ENCODE measurements at regions not wholly inside any gene's neighbourhood (a gene's known extent, or its start where the extent isn't known, plus 50 kb on each side); places are given as distances from the start of the nearest gene placed in this dataset.
A peak's percentile ranks its signal among the peaks of the same experiment; 100 is the strongest.

GRCh38 chr4:121526509-121526908 lies 145.7 kb upstream of the QRFPR start:
- intact Hi-C loops (cut with DNase I), result no loop called here
- no peak for DNase-seq

DNA sequence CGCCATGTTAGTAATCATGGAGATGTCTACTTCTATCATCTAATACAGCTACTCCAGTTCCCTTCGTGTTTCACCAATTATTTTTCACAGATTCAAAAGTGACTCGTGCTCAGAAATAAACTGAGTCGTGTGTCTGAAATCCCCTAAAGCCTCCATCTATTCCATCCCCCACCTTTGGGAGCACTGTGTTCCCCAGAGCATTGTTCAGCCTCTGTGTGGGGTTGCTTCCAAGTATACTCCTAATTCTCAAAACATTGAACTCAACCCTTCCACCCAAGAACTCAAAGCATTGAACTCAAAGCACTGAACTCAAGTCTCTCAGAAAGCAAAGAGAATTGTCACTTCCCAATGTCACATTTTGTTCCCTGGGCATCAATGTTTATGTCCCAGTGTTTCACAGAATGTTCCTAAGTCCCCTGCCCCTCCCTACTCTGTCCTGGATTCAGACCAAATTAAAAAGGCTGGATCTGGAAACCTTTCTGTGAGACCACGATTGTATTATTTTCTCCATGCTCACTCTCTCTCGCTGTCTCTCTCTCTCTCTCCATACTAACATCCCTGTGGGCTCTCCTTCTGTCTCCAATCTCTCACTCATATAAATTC lies 138.5 kb upstream of the QRFPR start:
- intact Hi-C loops (cut with DNase I), result no loop called here
- no peak for DNase-seq

DNA sequence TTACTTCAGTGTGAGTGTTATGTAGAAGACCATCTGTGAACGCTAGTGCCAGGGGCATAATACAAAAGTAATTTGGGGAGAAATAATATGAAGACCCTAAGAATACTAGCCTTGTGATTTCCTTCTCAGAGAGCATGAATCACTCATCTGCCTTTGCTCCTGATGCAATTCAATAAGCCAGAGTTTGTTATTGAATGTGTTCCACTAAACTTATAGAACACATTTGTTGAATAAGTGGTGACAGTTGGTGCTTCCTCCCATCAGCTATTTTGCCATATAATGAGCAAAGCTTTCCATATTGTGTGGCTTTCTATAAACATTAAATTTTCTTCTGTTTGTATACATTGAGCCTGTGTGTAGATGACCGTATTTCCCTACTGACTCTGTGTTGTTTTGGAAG lies 136.4 kb upstream of the QRFPR start:
- intact Hi-C loops (cut with DNase I), result no loop called here
- no peak for DNase-seq

GRCh38 chr4:121514443-121514842 lies 133.6 kb upstream of the QRFPR start:
- intact Hi-C loops (cut with DNase I), result no loop called here
- peak in 1 of 10 donors; percentile 34 for DNase-seq

- intact Hi-C loops (cut with DNase I), result no loop called here
- DNase-seq, result no peak
Observed at GRCh38 chr4:121510341-121510874, 129.6 kb upstream of the QRFPR start.

- DNase-seq, result peak in 1 of 10 donors; percentile 48
- intact Hi-C loops (cut with DNase I), result no loop called here
Observed at GRCh38 chr4:121485190-121485804, 104.5 kb upstream of the QRFPR start.

DNA sequence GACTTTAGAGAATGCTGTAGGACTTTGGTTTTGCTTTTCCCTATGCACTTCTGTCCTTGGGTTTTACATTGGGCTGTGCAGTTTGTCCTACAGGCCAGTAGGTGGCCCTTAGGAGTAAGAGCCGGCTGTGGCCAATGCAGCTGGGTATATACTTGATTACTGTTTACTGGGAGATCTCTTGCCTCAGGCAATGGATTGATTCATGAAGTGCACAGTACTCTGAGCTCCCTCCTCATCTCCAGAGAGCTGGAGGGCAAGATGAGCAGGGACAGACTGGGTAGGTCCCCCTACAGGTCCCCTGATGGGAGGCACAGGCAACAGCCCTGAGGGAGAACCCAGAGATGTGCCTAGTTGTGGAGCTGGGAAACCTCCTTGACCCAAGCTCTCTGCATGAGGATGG lies 103.8 kb upstream of the QRFPR start:
- peak in 1 of 10 donors; percentile 68 for DNase-seq
- intact Hi-C loops (cut with DNase I), result no loop called here

- peak in 1 of 10 donors; percentile 52 for DNase-seq
- intact Hi-C loops (cut with DNase I), result no loop called here
Observed at GRCh38 chr4:121479808-121480207, 99.0 kb upstream of the QRFPR start.

- DNase-seq, result no peak
- intact Hi-C loops (cut with DNase I), result no loop called here
Observed at GRCh38 chr4:121477480-121477879, 96.7 kb upstream of the QRFPR start.

DNA sequence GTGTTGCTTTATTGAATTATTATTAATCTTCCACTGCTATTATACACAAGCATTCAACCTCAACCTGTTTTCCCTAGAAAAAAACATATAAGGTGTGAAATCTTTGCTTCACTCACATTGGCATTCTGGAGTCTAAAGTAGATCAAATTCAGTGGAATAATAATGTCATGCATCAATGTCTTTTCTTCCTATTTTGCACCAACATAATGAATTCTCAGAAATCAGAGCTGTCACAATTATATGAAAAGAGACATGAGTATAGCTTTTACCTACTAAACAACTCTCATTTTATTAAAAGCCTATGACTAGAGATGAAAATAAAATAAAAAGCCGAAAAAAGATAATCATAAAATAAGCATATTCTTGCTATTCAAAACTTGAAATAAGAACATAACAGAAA lies 96.3 kb upstream of the QRFPR start:
- DNase-seq, result no peak
- intact Hi-C loops (cut with DNase I), result no loop called here

GRCh38 chr4:121472937-121473721 lies 92.3 kb upstream of the QRFPR start:
- no peak for DNase-seq
- intact Hi-C loops (cut with DNase I), result no loop called here

GRCh38 chr4:121464854-121465253 lies 84.0 kb upstream of the QRFPR start:
- intact Hi-C loops (cut with DNase I), result loop anchor here (5.0 kb wide), 1 partner anchor 272 kb away; no protein-coding TSS in a partner anchor
- DNase-seq, result no peak

DNA sequence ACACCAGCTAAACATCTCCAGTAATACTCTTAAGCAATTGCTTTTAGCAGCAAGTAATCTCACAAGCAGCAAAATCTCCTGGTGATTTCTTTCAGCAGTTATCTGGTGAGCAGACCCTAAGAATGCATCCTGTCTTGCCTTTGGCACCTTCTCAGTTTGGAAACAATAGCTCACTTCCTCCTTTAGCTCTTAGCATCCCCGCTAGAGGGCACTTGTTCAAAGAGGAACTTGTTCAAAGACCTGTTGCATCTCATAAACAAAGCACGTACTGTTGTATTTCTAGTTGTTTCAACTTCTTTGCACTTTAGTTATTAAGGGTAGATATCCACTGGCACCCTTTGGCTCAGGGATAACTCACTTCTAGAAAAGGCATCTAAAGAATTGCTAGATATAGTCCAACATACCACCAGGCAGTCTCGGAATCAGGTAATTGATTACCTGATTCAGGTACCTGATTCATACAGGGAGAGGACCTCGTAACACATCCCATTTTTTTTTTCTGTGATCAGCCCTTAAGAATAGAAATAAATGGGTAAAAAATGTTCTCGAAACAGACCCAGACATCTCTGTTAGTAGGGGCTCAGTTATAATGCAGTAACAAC lies 81.9 kb upstream of the QRFPR start:
- peak in 2 of 10 donors; percentile 22 to 39 for DNase-seq

DNA sequence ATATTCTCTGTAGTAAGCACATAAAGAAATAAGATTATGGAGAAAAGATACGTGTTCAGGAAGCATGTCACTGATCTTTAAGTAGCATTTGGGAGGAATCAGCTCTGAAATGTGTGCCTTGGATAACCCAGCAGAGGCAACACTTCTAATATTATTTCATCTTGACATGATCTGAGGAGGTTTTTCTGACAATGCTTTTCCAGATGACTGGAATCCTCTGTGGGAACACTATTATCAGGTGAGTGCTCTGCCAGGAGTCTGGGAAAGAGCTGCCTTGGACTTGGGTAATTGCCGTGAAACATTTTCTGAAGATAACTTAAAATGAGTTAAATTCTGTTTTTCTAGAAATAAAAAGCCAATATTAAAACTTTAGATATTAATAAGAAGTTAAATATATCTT lies 78.2 kb upstream of the QRFPR start:
- intact Hi-C loops (cut with DNase I), result no loop called here
- DNase-seq, result no peak

More for the DNA sequence above, 81.9 kb upstream of the QRFPR start:
- intact Hi-C loops (cut with DNase I), result loop anchor here (1.0 to 5.0 kb wide), 2 partner anchors 194 to 275 kb away; no protein-coding TSS in a partner anchor

GRCh38 chr4:121457278-121457875 lies 76.6 kb upstream of the QRFPR start:
- intact Hi-C loops (cut with DNase I), result no loop called here
- DNase-seq, result no peak

GRCh38 chr4:121455285-121455684 lies 74.5 kb upstream of the QRFPR start:
- intact Hi-C loops (cut with DNase I), result no loop called here
- peak in 1 of 10 donors; percentile 79 for DNase-seq

DNA sequence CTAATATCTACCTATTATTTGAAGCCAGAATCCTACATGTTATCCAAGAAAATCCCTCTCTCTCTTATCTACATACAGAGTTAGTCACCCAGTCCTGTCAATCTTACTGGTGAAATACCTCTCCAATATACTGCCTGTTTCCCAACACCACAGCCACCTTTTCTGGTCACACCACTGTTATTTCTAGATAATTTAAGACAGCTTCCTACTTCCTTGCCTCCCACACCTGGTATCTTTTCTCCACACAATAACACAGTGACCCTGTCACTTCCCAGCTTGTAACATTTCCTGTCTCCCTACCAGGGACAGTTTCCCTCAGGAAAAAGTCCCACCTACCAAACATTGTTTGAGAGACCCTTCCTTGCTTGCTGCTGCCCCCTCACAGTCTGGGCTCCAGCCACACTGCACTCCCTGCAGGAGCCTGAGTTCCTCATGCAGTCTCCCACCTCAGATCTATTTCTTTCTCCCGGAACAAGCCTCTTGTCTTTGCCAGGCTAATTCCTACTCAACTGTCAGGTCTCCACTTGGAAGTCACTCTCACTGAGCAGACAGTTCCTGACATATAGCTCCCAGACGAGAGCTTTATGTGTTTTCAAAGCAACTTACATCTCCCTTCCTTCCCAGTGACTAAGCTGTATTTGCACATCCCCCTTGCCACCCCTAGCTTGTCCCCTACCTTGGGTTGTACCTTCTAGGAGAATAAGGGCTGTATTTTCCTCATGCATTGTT lies 73.6 kb upstream of the QRFPR start:
- intact Hi-C loops (cut with DNase I), result no loop called here
- DNase-seq, result no peak

GRCh38 chr4:121451310-121451709 lies 70.5 kb upstream of the QRFPR start:
- DNase-seq, result no peak
- intact Hi-C loops (cut with DNase I), result no loop called here

DNA sequence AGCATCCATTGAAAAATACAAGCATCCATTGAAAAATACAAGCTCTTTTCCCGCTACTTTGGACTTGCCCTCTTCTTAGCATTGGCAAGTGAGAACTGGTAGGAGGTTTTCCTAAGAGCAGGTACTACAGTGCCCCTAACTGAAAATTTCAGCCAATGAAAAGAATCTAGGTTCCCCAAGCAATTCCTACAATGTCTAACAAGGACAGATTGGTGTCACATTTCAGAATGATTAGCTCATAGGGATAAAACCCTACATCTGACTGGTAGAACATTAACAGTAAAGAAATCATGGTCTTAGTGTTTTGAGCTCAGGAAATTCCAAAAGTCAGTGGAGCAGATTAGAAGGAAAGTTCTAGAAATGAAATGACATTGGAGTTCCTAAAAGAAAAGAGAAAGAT lies 68.6 kb upstream of the QRFPR start:
- DNase-seq, result no peak
- intact Hi-C loops (cut with DNase I), result no loop called here

GRCh38 chr4:121448231-121448630 lies 67.4 kb upstream of the QRFPR start:
- no peak for DNase-seq
- intact Hi-C loops (cut with DNase I), result no loop called here

Measured in posterior cingulate gyrus (tissue), 11 donors.